ENCODE measurements at regions not wholly inside any gene's neighbourhood (a gene's known extent, or its start where the extent isn't known, plus 50 kb on each side); places are given as distances from the start of the nearest gene placed in this dataset.

GRCh38 chr15:47412802-47413201 lies 304.5 kb upstream of the SEMA6D start:
- no peak overlapping the region for H3K9ac ChIP-seq (ENCODE audit: low read length)
- H4K12ac ChIP-seq (ENCODE audit: low read depth, low read length), result no peak overlapping the region
- no peak overlapping the region for H3K4me3 ChIP-seq (ENCODE audit: low read depth, low read length)
- no peaks in the 10 kb centered on the region for H3K9me3 ChIP-seq (ENCODE audit: insufficient read depth, low read depth, low read length)
- H3K79me2 ChIP-seq (ENCODE audit: control insufficient read depth, insufficient read depth, low read length, poor library complexity), result no peaks in the 10 kb centered on the region
- no peaks in the 10 kb centered on the region for H3K79me1 ChIP-seq (ENCODE audit: low read length)
- no peak overlapping the region for H3K18ac ChIP-seq (ENCODE audit: low read length)
- no peaks in the 10 kb centered on the region for H3K27me3 ChIP-seq (ENCODE audit: insufficient read depth, low read length)
- H3K4ac ChIP-seq (ENCODE audit: low read depth, low read length), result no peak overlapping the region
- H4K8ac ChIP-seq (ENCODE audit: low read depth, low read length), result no peak overlapping the region
- H3K23ac ChIP-seq (ENCODE audit: low read length), result no peak overlapping the region
- H3K36me3 ChIP-seq (ENCODE audit: control insufficient read depth in 1 of 2, insufficient read depth in 2 of 2, low read length in 2 of 2), result no peaks in the 10 kb centered on the region
- no peak for DNase-seq
- no peak overlapping the region for H3K14ac ChIP-seq (ENCODE audit: low read length)
- H2BK120ac ChIP-seq (ENCODE audit: insufficient read depth, low read length, poor library complexity), result no peak overlapping the region
- H2BK5ac ChIP-seq (ENCODE audit: low read depth, low read length, poor library complexity), result no peak overlapping the region
- no peak overlapping the region for H2AK5ac ChIP-seq (ENCODE audit: low read length)
- WGBS (ENCODE audit: extremely low coverage, insufficient coverage, insufficient read length), result no CpG with 5 or more reads among the region's 4 CpGs
- H3K27ac ChIP-seq (ENCODE audit: low read depth, low read length), result no peak overlapping the region
- H3K4me1 ChIP-seq (ENCODE audit: control insufficient read depth in 1 of 2, insufficient read depth in 2 of 2, low read length in 2 of 2), result no peaks in the 10 kb centered on the region
- H2BK12ac ChIP-seq (ENCODE audit: low read length), result no peak overlapping the region
- H4K91ac ChIP-seq (ENCODE audit: low read depth, low read length), result no peak overlapping the region
- H2AFZ ChIP-seq (ENCODE audit: insufficient read depth, low read length, poor library complexity), result no peak overlapping the region
- no peak overlapping the region for H3K4me2 ChIP-seq (ENCODE audit: low read length)

GRCh38 chr15:47414207-47414606 lies 303.1 kb upstream of the SEMA6D start:
- H4K8ac ChIP-seq (ENCODE audit: low read depth, low read length), result no peak overlapping the region
- no peak overlapping the region for H2AFZ ChIP-seq (ENCODE audit: insufficient read depth, low read length, poor library complexity)
- H2AK5ac ChIP-seq (ENCODE audit: low read length), result no peak overlapping the region
- no peak overlapping the region for H3K9ac ChIP-seq (ENCODE audit: low read length)
- H3K36me3 ChIP-seq (ENCODE audit: control insufficient read depth in 1 of 2, insufficient read depth in 2 of 2, low read length in 2 of 2), result no peaks in the 10 kb centered on the region
- H4K12ac ChIP-seq (ENCODE audit: low read depth, low read length), result no peak overlapping the region
- no peaks in the 10 kb centered on the region for H3K79me1 ChIP-seq (ENCODE audit: low read length)
- H3K18ac ChIP-seq (ENCODE audit: low read length), result no peak overlapping the region
- H3K27ac ChIP-seq (ENCODE audit: low read depth, low read length), result no peak overlapping the region
- no peaks in the 10 kb centered on the region for H3K27me3 ChIP-seq (ENCODE audit: insufficient read depth, low read length)
- no peak overlapping the region for H3K4ac ChIP-seq (ENCODE audit: low read depth, low read length)
- H4K91ac ChIP-seq (ENCODE audit: low read depth, low read length), result no peak overlapping the region
- no peak overlapping the region for H2BK12ac ChIP-seq (ENCODE audit: low read length)
- WGBS (ENCODE audit: extremely low coverage, insufficient coverage, insufficient read length), result no CpG with 5 or more reads among the region's 2 CpGs
- no peak overlapping the region for H2BK120ac ChIP-seq (ENCODE audit: insufficient read depth, low read length, poor library complexity)
- no peak overlapping the region for H3K4me2 ChIP-seq (ENCODE audit: low read length)
- H3K9me3 ChIP-seq (ENCODE audit: insufficient read depth, low read depth, low read length), result no peaks in the 10 kb centered on the region
- no peak for DNase-seq
- no peak overlapping the region for H3K23ac ChIP-seq (ENCODE audit: low read length)
- H3K14ac ChIP-seq (ENCODE audit: low read length), result no peak overlapping the region
- no peak overlapping the region for H3K4me3 ChIP-seq (ENCODE audit: low read depth, low read length)
- no peak overlapping the region for H2BK5ac ChIP-seq (ENCODE audit: low read depth, low read length, poor library complexity)
- H3K79me2 ChIP-seq (ENCODE audit: control insufficient read depth, insufficient read depth, low read length, poor library complexity), result no peaks in the 10 kb centered on the region
- H3K4me1 ChIP-seq (ENCODE audit: control insufficient read depth in 1 of 2, insufficient read depth in 2 of 2, low read length in 2 of 2), result no peaks in the 10 kb centered on the region

GRCh38 chr15:47415539-47415971 lies 301.8 kb upstream of the SEMA6D start:
- Histone ChIP-seq H2BK120ac (ENCODE audit: insufficient read depth, low read length, poor library complexity) (no peak overlapping the region), H3K4ac (ENCODE audit: low read depth, low read length) (no peak overlapping the region), H3K27me3 (ENCODE audit: insufficient read depth, low read length) (no peaks in the 10 kb centered on the region), H2AK5ac (ENCODE audit: low read length) (no peak overlapping the region), H3K14ac (ENCODE audit: low read length) (no peak overlapping the region), H3K27ac (ENCODE audit: low read depth, low read length) (no peak overlapping the region), H3K9me3 (ENCODE audit: insufficient read depth, low read depth, low read length) (no peaks in the 10 kb centered on the region), H4K8ac (ENCODE audit: low read depth, low read length) (no peak overlapping the region), H3K4me3 (ENCODE audit: low read depth, low read length) (no peak overlapping the region), H3K23ac (ENCODE audit: low read length) (no peak overlapping the region), H3K79me2 (ENCODE audit: control insufficient read depth, insufficient read depth, low read length, poor library complexity) (no peaks in the 10 kb centered on the region), H3K4me1 (ENCODE audit: control insufficient read depth in 1 of 2, insufficient read depth in 2 of 2, low read length in 2 of 2) (no peaks in the 10 kb centered on the region), H3K36me3 (ENCODE audit: control insufficient read depth in 1 of 2, insufficient read depth in 2 of 2, low read length in 2 of 2) (no peaks in the 10 kb centered on the region), H2AFZ (ENCODE audit: insufficient read depth, low read length, poor library complexity) (no peak overlapping the region), H4K12ac (ENCODE audit: low read depth, low read length) (no peak overlapping the region), H3K4me2 (ENCODE audit: low read length) (no peak overlapping the region), H4K91ac (ENCODE audit: low read depth, low read length) (no peak overlapping the region), H3K9ac (ENCODE audit: low read length) (no peak overlapping the region), H2BK12ac (ENCODE audit: low read length) (no peak overlapping the region), H3K79me1 (ENCODE audit: low read length) (no peaks in the 10 kb centered on the region), H2BK5ac (ENCODE audit: low read depth, low read length, poor library complexity) (no peak overlapping the region), H3K18ac (ENCODE audit: low read length) (no peak overlapping the region)
- no CpG with 5 or more reads among the region's 1 CpG for WGBS (ENCODE audit: extremely low coverage, insufficient coverage, insufficient read length)
- DNase-seq, result no peak

GRCh38 chr15:47422881-47423665 lies 294.2 kb upstream of the SEMA6D start:
- H3K4me1 ChIP-seq (ENCODE audit: control insufficient read depth in 1 of 2, insufficient read depth in 2 of 2, low read length in 2 of 2), result no peaks in the 10 kb centered on the region
- no peaks in the 10 kb centered on the region for H3K36me3 ChIP-seq (ENCODE audit: control insufficient read depth in 1 of 2, insufficient read depth in 2 of 2, low read length in 2 of 2)
- no peak overlapping the region for H2AFZ ChIP-seq (ENCODE audit: insufficient read depth, low read length, poor library complexity)
- no peak overlapping the region for H2BK12ac ChIP-seq (ENCODE audit: low read length)
- no peak overlapping the region for H4K12ac ChIP-seq (ENCODE audit: low read depth, low read length)
- H3K4me2 ChIP-seq (ENCODE audit: low read length), result no peak overlapping the region
- DNase-seq, result no peak
- no peak overlapping the region for H3K4ac ChIP-seq (ENCODE audit: low read depth, low read length)
- H3K14ac ChIP-seq (ENCODE audit: low read length), result no peak overlapping the region
- no peak overlapping the region for H4K91ac ChIP-seq (ENCODE audit: low read depth, low read length)
- no peaks in the 10 kb centered on the region for H3K27me3 ChIP-seq (ENCODE audit: insufficient read depth, low read length)
- H3K4me3 ChIP-seq (ENCODE audit: low read depth, low read length), result no peak overlapping the region
- no peak overlapping the region for H3K9ac ChIP-seq (ENCODE audit: low read length)
- no peak overlapping the region for H2BK5ac ChIP-seq (ENCODE audit: low read depth, low read length, poor library complexity)
- H3K27ac ChIP-seq (ENCODE audit: low read depth, low read length), result no peak overlapping the region
- no peaks in the 10 kb centered on the region for H3K9me3 ChIP-seq (ENCODE audit: insufficient read depth, low read depth, low read length)
- H3K18ac ChIP-seq (ENCODE audit: low read length), result no peak overlapping the region
- no peak overlapping the region for H2AK5ac ChIP-seq (ENCODE audit: low read length)
- H4K8ac ChIP-seq (ENCODE audit: low read depth, low read length), result no peak overlapping the region
- H3K79me1 ChIP-seq (ENCODE audit: low read length), result no peaks in the 10 kb centered on the region
- H3K79me2 ChIP-seq (ENCODE audit: control insufficient read depth, insufficient read depth, low read length, poor library complexity), result no peaks in the 10 kb centered on the region
- H2BK120ac ChIP-seq (ENCODE audit: insufficient read depth, low read length, poor library complexity), result no peak overlapping the region
- no peak overlapping the region for H3K23ac ChIP-seq (ENCODE audit: low read length)
- no CpG with 5 or more reads among the region's 1 CpG for WGBS (ENCODE audit: extremely low coverage, insufficient coverage, insufficient read length)
